Right lobe of liver (tissue), 4 donors: ENCODE measurements at regions not wholly inside any gene's neighbourhood (a gene's known extent, or its start where the extent isn't known, plus 50 kb on each side); places are given as distances from the start of the nearest gene placed in this dataset.

Source experiments
- POLR2A ChIP-seq: fragments of 450-650 bp; IDR thresholded peaks from one replicate; pipeline ENCODE4 v1.6.1; 2017; ENCODE audit warnings: antibody characterized with exemption, mild to moderate bottlenecking
- TF ChIP-seq, protein P1 (sequence below), 4 donors: fragments of 200-600 bp in 3 of 4; fragments of 450-650 bp in 1 of 4; IDR thresholded peaks; one replicate each; pipeline versions ENCODE4 v1.5.1 to v1.8.0; 2016 to 2022; ENCODE audit warnings: antibody characterized with exemption in 4 of 4, mild to moderate bottlenecking in 2 of 4
- donor health status: DM: no; HTN: no; CAD: no.
- donor health status: DM: no; HTN: no; CAD: no.
- donor health status: DM: no; HTN: yes; CAD: no.

DNA sequence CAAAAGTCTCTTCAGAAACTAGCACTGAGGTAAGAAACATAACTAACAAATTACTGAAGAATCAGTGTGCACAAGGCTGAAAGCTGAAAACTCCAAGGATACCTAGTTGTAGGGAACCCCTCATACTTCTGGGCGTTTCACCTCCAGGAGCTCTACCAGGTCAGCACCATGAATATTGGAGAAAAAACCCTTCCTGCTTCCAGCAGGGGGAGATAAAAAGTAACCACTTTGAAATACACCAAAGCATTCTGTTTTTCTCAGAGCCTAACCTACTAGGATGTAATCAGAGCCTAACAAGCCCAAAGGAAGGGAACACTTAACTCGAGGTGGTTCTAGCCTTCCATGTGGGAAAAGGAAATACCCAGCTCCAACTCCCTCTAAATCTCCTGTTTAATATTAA lies 175.8 kb upstream of the MME start:
- TF ChIP-seq, protein P1, sequence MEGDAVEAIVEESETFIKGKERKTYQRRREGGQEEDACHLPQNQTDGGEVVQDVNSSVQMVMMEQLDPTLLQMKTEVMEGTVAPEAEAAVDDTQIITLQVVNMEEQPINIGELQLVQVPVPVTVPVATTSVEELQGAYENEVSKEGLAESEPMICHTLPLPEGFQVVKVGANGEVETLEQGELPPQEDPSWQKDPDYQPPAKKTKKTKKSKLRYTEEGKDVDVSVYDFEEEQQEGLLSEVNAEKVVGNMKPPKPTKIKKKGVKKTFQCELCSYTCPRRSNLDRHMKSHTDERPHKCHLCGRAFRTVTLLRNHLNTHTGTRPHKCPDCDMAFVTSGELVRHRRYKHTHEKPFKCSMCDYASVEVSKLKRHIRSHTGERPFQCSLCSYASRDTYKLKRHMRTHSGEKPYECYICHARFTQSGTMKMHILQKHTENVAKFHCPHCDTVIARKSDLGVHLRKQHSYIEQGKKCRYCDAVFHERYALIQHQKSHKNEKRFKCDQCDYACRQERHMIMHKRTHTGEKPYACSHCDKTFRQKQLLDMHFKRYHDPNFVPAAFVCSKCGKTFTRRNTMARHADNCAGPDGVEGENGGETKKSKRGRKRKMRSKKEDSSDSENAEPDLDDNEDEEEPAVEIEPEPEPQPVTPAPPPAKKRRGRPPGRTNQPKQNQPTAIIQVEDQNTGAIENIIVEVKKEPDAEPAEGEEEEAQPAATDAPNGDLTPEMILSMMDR (IDR thresholded peaks at IDR 0.05): peak; percentile 35 to 53 (median 46)
- TF ChIP-seq POLR2A: no peak
